ENCODE measurements at regions not wholly inside any gene's neighbourhood (a gene's known extent, or its start where the extent isn't known, plus 50 kb on each side); places are given as distances from the start of the nearest gene placed in this dataset.
"Not testable (repeated sequence)": the region's sequence is repeated elsewhere in the genome, so short reads cannot be mapped to it uniquely, and the experiment has no call there.

DNA sequence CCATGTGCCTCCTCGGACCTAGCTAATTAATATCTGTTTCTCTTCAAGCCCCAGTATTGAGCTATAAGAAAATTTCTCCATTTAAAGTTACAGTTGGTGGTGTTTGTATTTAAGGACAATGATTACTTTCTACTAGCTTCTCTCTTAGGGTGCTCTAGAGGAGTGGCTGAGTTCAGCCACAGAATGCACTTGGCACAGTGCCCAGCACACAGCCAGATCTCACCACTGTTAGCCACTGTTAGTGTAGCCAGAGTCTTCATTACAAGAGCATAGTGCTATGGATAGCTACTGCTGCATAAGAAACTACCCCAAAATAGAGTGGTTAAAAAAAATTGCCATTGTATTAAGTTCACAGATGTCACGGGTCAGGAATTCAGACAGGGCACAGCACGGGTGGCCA, 421.3 kb downstream of the BCOR start:
- DNase-seq (ENCODE audit: low read depth), result no peak

DNA sequence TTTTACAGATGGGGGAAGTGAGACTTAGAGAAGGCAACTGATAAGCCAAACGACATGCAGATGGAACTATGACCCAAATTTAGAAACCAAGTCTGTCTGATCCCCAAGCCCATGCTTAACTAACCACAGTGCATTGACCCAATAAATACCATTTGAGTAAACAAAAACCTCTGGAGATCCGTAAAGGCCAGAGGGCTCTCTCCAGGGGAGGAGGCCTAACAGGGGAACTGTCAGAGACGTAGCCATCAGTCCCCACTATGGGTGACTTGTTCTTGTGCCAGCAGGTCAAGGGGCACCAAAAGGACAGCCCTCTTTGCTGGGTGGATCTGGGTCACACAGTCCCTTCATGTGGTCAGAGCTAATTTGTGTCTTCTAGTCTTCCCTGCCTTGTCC, 420.2 kb downstream of the BCOR start:
- DNase-seq (ENCODE audit: low read depth), result no peak

DNA sequence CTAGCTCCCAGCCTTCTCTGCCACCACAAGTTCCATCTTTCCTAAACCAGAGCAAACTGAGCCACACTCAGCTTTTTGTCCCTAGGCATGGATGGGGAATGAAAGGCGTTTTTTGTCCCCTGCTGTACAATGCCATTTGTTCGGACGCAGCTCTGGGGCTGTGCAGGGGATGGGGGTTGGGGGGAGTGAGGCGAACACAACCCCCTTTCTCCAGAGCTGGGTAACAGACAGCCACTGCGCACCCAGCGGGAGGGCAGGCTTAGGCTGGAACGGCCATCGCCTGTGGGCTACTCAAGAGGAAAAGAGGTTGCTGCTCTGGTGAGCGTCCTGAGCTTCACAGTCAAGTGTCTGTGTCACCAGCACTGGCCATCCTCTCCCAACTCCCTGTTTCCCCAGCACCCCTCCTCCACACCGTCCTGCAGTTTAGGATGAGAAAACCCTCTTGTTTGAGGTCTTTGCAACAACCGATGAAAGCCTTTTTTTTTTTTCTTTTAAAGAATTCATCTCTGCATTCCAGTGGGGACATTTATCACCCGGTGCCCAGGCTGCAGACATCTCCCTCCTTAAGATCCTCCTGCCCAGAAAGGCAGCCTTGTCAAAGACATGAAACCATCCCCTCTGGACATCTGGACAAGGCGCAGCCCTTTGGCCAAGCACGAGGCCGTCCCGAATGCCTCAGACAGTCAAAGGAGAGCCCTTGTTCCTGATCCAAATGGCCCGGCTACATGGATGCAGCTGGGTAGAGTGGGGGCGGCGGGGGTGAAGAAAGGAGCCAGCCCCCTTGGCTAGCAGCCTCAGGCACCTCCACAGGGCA, 419.6 kb downstream of the BCOR start:
- DNase-seq (ENCODE audit: low read depth), result no peak

DNA sequence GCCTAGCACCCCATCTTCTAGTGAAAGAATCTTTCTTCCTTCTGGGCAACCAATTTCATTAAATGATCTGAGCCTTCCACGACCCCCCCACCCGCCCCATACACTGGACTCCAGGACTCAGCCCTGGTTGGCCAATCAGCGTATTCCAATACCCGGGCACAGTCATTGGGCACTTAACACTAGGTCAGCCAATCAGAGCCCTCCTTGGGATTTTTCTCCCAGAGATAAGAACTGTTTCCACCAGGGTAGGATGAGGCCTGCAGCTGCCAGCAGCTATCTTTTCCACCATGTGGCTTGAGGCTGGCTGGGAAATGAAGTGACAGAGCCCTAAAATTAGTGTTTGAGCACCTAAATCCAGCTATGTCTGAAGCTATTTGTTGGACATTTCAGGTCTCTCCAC, 418.8 kb downstream of the BCOR start:
- no peak for DNase-seq (ENCODE audit: low read depth)

DNA sequence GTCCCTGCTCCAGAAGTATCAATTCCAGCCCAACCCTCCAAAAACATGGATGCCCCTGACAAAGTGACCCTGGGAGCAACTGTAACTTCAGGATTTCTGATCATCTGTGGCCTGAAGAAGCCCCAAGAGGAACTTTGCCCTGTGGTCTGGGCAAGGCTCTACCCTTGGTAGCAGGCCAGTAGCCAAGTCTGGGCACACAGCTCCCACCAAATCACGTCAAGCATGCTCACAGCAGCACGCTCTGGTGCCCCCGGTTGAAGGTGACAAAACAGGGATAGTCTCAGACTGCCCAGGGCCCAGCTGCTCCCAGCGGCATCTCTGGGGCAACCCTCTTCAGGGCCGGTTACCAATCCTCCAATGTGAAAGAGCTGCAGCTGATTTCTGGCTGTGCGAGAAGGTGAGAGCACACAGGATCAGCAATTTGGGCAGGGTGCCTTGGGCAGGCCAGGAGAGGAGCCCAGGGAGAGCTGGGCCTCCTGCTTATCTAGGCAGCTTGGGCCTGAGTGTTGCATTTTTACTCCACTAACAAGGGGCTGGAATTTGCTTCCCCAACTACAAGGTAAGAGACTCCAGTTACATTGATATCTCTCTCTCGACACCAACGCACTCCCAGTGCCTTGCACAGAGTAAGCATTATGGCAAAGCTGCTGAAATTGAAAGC, 418.1 kb downstream of the BCOR start:
- no peak for DNase-seq (ENCODE audit: low read depth)

DNA sequence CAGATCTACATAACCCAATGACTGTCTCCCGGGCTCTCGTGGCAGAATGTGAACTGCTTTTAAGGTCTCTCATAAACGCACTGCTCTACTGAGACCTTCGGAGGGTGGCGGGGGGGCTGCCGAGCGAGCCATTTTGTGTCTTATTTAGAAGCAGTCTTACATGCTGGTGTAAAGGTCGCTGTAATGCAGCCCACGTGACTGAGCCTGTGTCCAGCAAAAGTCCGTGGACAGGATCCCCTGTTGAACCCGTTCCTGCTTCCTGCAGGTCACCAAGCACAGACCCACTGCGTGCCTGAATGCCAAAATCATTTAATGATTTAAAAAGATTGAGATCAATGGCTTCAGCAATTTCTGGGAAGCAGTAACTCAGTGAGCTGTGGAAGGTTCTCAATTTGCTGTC, 415.9 kb downstream of the BCOR start:
- no peak for DNase-seq (ENCODE audit: low read depth)

DNA sequence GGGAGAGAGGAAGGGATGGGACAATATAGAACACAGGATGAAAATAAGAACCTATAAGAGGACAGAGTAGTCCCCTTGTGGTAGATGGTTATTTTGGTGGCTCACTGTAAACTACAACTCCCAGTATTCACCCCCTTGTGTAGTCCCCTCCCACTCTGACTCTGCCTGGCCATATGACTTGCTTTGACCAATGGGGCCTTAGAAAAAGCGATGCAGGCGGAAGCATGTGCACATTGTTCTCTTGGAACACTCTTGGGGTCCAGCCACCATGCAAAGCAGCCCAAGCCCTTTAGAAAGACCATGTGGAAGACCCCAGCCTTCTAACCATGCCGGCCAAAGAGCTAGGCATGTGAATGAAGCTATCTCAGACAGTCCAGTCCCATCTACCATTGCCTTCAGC, 415.0 kb downstream of the BCOR start:
- no peak for DNase-seq (ENCODE audit: low read depth)

DNA sequence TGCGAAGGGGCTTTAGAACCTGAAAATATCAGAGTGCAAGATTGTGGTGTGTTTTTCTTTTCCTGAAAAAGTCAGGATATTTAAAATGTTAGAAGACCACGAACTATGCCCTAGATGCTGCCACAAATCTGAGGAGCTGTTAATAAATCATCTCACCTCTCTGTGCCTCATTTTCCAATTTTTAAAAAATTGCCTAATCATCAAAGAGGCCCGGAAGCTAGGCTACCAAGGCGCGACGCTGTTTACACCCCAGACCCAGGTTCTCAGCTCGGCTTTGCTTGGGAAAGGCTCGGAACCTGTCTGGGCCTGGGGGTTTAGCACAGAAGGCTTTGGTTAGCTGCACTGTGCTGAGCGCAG, 409.6 kb downstream of the BCOR start:
- no peak for DNase-seq (ENCODE audit: low read depth)

DNA sequence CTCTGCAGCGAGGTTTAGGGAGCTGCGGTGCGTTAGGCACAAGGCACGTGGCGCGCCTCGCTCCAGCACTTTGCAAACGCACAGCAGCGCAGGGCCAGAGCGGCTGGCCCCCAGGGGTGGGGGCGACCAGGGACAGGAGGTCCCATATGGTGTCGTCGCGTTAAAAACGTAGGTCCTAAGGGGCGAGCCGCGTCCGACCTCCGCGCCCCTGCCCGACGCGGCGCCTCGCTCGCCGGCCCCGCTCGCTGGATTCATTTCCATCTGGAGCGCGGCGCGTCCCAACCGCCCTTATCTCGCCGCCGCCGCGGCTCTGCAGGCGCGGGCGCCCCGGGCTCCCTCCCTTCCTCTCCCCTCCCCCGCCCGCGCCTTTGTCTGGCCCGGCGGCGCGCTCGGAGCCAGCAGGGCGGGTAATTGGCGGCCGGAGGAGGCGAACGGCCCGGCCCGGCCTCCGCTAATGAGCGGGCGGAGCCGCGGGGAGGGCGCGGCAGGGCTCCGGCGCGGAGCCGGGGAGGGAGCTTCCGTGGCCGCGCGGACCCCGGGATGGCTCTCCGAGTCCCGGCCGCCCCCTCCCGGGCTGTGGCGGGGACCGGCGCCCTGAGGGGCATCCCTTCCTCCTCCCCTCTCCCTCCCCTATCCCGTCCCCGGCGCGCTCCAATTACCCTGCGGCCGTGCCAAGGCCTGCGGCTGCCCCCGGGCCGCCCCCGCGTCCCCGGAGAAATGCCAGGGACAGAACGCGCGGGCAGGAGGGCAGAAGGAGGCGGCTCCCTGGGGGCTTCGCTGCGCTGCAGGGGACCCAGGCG, 409.0 kb downstream of the BCOR start:
- no peak for DNase-seq (ENCODE audit: low read depth)

DNA sequence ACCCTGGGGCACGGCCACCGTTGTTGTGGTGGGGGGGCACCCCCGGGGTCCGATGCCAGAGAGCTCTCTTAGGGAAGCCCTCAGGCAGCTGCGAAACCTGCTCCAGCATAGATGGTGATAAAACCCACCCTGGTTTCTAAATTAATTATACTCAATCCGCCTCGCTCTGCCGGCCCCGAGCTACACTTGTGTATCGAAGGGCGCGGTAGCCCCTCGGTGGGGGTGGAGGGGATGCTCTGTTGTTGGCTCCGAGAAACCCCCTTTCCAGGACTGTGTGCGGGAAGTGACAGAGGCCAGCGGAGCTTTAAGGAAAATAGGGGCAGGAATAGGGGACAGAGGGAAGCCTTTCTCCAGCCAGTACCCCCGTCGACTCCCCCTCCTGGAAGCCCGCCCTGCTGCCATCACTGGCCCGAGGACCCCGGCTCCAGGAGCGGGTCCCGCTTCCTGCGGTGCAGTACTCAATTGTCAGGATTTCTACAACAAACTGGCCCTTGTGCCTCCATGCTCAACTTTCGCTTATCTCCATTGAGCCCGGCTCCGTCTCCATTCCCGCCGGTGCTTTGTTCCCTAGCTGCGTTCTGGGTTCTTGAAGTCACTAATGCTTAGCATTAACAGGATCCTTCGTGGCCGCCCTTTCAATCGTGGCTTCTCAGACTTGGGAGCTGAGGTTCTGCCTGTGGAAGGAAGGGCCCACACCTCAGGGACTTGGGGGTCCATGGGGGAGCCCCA, 408.2 kb downstream of the BCOR start:
- no peak for DNase-seq (ENCODE audit: low read depth)

DNA sequence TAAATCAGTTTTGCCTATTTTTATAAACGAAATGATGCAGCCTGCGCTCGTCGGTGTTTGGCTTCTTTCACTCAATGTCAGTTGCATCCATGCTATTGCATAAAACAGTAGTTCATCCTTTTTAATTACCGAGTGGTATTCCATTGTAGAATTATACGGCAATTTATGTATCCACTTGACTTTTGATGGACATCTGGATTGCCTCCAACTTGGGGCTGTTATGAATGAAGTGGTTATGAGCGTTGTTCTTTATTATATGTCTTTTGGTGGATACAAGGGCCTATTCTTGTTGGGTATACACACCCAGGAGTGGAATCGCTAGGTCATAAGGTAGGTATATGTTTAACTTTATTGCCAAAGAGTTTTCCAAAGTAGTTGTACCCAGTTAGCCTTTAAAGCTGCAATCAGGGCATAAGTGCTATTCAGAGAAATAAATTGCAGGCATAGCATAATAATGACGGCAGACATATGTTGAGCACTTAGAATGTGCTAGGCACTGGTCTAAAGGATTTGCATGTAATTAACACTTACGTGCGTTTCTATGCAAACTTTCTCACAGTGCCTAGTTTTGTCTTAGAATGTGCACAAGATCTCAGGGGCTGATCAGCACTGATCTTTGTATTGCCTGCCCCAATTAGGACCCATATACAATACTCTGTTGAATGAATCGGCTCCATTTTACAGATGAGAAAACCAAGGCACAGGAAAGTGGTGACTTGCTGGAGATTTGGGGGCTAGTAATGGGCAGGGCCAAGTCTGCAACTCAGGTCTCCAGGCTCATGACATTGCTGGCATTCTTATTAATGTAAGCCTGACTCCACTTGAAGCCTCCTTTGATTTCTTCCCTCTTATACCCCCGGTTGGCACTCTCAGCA, 407.0 kb downstream of the BCOR start:
- DNase-seq (ENCODE audit: low read depth), result no peak

DNA sequence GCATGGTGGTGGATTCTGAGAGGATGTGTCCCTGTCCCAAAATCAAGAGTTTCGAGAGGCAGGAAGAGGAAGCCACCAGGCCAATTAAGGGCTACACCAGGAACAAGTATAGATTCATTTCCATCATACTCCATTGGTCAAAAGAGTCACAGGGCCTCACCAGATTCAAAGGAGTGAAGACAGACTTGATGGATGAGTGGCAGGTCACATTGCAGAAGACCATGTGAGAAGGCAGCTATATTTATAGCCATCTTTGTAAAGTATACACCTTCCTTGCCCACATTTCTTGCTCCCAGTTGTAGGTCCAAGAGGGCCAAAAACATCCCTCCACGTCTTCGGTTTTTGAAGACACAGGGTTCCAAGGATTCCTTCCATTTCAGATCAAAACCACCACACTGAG, 406.0 kb downstream of the BCOR start:
- no peak for DNase-seq (ENCODE audit: low read depth)

DNA sequence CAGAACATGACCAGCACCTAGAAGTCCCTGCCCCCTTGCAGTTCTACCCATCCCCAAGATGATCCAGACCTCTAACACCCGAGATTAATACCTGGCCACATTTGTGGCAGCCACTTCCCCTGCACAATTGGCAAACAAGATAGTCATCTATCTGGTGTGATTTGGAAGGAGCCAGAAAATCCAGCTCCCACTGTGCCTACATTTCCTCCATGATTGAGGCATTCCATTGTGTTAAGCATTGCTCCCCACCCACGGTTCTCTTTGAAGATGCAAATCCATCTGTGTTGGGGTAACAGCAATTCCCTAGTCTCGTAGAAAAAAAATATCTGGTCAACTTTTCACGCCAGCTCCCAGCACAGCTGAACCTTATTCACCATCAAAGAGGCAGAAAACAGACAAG, 405.0 kb downstream of the BCOR start:
- no peak for DNase-seq (ENCODE audit: low read depth)

DNA sequence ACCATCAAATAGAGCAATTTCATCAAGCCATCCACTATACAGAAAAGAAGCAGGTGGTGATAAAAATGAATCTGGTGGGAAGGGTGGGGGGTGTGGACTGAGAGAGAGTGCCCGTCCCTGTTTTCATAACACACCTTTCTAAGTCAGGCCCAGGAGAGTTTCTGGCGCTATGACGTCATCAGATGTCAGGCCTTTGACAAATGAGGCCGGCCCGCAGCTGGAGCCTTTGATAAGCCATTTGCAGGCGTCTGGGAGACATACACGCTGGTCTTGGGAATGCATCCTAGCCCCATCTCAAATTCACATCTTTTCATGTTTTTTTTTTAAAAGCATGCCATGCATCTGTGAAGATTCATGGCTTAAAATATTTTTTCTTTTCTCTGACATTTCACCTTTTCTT, 404.5 kb downstream of the BCOR start:
- DNase-seq (ENCODE audit: low read depth), result no peak

DNA sequence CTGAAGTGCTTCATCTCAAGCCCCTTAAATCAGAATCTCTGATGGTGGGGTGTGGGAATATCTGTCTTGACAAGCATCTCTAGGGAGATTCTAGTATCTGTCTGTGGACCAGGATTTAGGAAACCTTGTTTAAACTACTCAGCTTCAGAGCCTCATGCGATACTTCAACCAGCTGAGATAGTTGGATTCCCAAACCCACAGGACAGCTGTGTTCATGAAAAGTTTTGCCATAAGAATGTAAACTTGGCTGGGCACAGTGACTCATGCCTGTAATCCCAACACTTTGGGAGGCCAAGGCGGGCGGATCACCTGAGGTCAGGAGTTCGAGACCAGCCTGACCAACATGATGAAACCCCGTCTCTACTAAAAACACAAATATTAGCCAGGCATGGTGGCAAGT, 395.1 kb downstream of the BCOR start:
- not testable (repeated sequence) for DNase-seq (ENCODE audit: low read depth)

DNA sequence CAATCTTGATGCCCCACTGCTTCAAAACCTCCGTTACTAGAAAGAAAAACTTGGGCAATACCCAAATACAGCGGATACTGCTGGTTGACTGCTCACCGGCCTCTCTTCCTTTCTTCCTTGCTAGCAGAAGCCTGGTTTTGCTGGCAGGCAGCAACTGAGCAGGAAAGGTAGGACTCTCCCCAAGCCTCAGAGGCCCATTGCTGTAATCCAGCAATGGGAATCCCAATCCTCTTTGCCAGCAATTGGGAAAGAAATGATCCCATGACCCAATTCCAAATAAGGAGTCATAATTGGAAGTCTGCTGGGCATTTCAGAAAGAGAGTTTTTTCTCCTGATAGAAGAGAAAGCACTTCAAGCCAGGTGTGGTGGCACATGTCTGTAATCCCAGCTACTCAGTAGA, 394.5 kb downstream of the BCOR start:
- no peak for DNase-seq (ENCODE audit: low read depth)

DNA sequence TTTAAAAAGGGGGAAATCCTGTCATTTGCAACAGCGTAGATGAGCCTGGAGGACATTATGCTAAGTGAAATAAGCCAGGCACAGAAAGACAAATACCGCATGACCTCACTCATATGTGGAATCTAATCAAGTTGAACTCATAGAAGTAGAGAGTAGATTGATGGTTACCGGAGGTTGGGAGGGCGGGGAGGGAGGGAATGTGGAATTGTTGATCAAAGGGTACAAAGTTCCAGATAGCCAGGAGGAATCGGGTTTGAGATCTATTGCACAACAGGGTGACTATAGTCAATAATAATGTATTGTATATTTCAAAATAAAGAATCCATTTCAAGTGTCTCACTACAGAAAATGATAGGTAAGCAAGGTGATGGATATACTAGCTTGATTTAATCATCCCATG, 393.2 kb downstream of the BCOR start:
- DNase-seq (ENCODE audit: low read depth), result no peak

DNA sequence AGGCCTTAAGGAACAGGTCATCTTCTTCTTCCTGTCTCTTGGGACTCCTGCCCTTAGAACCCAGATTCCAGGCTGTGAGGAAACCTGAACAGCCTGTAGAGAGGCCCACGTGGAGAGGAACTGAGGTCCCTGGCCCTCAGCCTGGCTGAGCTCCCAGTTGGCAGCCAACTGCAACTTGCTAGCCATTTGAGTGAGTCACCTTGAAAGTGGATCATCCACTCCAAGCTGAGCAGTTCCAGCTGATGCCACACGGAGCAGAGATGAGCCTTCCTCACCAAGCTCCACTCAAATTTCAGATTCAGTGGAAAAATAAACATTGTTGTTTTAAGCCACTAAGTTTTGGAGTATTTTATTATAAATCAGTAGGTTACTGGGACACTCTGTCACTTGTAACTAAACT, 392.5 kb downstream of the BCOR start:
- peak; percentile 33 for DNase-seq (ENCODE audit: low read depth)

DNA sequence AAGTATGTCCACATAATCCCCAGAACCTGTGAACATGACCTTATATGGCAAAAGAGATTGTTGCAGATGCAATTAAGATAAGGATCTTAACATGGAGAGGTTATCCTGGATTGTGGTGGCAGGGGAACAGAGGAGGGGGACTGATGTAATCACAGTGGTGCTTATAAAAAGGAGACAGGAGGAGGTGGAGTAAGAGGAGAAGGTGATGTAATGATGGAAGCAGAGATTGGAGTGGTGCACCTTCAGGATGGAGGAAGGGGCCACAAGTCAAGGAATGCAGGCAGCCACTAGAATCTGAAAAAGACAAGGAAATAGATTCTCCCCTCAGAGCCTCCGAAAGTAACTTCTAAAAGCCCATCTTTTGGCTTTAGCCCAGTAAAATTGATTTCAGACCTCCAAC, 388.4 kb downstream of the BCOR start:
- no peak for DNase-seq (ENCODE audit: low read depth)

DNA sequence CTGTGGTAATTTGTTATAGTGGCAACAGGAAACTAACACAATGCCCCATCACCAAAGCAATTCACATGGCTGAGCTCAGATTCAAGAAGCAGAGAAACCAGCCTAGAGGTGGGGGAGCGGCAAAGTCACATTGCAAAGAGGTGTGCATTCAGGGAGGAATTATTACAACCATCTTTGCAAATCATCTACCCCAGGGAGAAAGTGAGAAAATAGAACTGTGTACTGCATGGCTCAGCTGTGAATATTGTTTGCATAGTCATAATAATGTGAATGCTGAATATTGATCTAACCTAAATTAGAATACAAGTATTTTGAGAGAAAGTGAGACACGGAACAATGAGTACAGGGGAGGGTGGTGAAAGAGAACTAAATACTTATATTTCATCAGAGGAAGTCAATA, 387.9 kb downstream of the BCOR start:
- DNase-seq (ENCODE audit: low read depth), result no peak

DNA sequence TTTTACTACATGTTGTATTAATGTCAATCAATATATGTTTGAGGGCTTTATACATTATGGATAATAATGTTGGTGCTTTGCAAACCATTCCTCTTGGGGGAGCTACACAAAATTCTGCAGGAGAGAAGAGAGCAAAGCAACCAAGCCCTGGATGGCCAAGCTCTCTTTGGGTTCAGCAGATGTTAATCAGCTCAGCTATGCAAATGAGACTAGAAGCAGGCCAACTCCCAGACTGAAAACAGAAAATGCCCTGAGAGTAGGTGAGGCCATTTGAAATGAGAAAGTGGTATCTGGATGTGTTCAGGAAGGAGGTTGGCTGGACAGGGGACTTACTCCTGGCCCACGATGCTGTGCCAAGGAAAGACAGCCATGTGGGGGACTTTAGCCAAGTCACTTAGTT, 387.0 kb downstream of the BCOR start:
- DNase-seq (ENCODE audit: low read depth), result no peak

DNA sequence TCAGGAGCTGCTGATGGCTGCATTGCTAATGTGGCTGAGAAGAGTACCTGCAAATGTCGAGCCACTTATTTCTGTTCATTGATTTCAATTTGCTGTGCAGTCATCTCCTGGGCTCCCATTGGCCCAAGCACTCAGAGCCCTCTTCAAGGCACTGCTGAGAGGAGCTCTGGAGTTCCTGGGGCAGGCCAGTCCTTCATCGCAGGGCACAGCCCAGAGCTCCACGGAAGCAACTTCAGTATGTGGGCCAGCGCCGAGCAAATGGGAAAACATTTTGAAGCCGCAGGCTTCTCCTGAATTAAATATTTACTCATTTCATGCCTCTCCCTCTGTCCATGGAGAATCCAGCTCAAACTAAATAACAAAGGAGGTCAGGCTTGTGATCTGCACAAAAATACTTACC, 383.3 kb downstream of the BCOR start:
- DNase-seq (ENCODE audit: low read depth), result no peak

Measured in HS-27A (cell line).